Calu3 (cell line): ENCODE measurements at regions not wholly inside any gene's neighbourhood (a gene's known extent, or its start where the extent isn't known, plus 50 kb on each side); places are given as distances from the start of the nearest gene placed in this dataset.

Experiments
- BruUV-seq: library from RNA; stranded (reverse); fragments of 400-500 nt; replicated peaks from 2 replicates; lab custom pipeline; 2021; lab: Mats Ljungman, UMichigan
- CTCF ChIA-PET: fragments of 300-600 bp; sonication (Branson Sonifier 250); formaldehyde crosslinking; loops from one replicate; lab custom pipeline; 2022; ENCODE audit warnings: antibody characterized with exemption; lab: Charles Lee
- DNase-seq: peaks from one replicate; pipeline ENCODE4 v3.0.0; 2022
- H3K27ac Mint-ChIP-seq: one replicate; pipeline ENCODE4 v1.8.0; 2022; ENCODE audit warnings: mixed read lengths; ENCODE audit not compliant: unreplicated experiment
- H3K27me3 Mint-ChIP-seq: one replicate; pipeline ENCODE4 v1.8.0; 2022; ENCODE audit warnings: mixed read lengths; ENCODE audit not compliant: unreplicated experiment
- H3K36me3 Mint-ChIP-seq: one replicate; pipeline ENCODE4 v1.8.0; 2022; ENCODE audit warnings: mild to moderate bottlenecking, moderate library complexity, mixed read lengths; ENCODE audit not compliant: insufficient read depth, unreplicated experiment
- H3K4me1 Mint-ChIP-seq: one replicate; pipeline ENCODE4 v1.8.0; 2022; ENCODE audit warnings: mild to moderate bottlenecking, low read depth, mixed read lengths; ENCODE audit not compliant: unreplicated experiment
- H3K4me3 Mint-ChIP-seq: one replicate; pipeline ENCODE4 v1.8.0; 2022; ENCODE audit warnings: mild to moderate bottlenecking, low read depth, moderate library complexity, mixed read lengths; ENCODE audit not compliant: unreplicated experiment
- H3K9me3 Mint-ChIP-seq: one replicate; pipeline ENCODE4 v1.8.0; 2022; ENCODE audit warnings: low read depth, mixed read lengths; ENCODE audit not compliant: unreplicated experiment
- intact Hi-C: fragments of 100-400 bp; cut with micrococcal nuclease; formaldehyde crosslinking; loops from one replicate; pipeline ENCODE4 v1.10.0; 2022; ENCODE audit not compliant: unreplicated experiment
- TF ChIP-seq, protein P1 (sequence below): fragments of 200-600 bp; IDR thresholded peaks from one replicate; pipeline ENCODE4 v1.8.0; 2022; ENCODE audit warnings: antibody characterized with exemption; ENCODE audit not compliant: unreplicated experiment

DNA sequence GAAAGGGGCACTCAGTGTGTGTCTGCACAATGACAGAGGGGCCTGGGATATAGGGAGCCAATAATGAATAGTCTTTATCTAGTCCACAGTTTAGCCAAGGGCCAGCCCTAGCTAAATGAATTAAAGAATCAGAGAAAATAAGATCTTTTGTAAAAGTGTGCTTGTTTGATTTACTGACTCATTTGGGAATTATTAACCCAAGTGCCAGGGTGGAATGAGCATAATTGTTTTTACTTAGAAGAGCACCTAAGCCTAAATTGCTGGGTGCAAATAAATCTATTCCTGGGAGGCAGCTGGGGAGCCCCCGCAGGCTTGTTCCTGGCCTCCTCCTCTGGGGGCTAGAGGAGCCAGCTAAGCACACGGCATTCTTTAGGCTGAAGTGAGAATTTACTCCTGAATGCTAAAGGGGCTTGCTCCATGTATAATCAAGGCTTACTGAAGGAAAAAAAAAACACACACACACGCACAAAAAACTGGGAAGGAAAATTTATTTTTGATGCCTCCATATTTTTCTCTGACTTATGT, 405.3 kb upstream of the SUCLG2 start:
- BruUV-seq: no TSS peak
- Mint-ChIP-seq H3K4me1 (peaks cover 61% of the 10 kb centered on the region), H3K36me3 (no peaks in the 10 kb centered on the region), H3K9me3 (no peaks in the 10 kb centered on the region), H3K27me3 (no peaks in the 10 kb centered on the region), H3K27ac (peak overlapping the region; percentile 57), H3K4me3 (peak overlapping the region; percentile 32)
- DNase-seq: no peak
- TF ChIP-seq, protein P1, sequence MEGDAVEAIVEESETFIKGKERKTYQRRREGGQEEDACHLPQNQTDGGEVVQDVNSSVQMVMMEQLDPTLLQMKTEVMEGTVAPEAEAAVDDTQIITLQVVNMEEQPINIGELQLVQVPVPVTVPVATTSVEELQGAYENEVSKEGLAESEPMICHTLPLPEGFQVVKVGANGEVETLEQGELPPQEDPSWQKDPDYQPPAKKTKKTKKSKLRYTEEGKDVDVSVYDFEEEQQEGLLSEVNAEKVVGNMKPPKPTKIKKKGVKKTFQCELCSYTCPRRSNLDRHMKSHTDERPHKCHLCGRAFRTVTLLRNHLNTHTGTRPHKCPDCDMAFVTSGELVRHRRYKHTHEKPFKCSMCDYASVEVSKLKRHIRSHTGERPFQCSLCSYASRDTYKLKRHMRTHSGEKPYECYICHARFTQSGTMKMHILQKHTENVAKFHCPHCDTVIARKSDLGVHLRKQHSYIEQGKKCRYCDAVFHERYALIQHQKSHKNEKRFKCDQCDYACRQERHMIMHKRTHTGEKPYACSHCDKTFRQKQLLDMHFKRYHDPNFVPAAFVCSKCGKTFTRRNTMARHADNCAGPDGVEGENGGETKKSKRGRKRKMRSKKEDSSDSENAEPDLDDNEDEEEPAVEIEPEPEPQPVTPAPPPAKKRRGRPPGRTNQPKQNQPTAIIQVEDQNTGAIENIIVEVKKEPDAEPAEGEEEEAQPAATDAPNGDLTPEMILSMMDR: no peak
- intact Hi-C loops: no loop called here
- CTCF ChIA-PET: no interaction called here

DNA sequence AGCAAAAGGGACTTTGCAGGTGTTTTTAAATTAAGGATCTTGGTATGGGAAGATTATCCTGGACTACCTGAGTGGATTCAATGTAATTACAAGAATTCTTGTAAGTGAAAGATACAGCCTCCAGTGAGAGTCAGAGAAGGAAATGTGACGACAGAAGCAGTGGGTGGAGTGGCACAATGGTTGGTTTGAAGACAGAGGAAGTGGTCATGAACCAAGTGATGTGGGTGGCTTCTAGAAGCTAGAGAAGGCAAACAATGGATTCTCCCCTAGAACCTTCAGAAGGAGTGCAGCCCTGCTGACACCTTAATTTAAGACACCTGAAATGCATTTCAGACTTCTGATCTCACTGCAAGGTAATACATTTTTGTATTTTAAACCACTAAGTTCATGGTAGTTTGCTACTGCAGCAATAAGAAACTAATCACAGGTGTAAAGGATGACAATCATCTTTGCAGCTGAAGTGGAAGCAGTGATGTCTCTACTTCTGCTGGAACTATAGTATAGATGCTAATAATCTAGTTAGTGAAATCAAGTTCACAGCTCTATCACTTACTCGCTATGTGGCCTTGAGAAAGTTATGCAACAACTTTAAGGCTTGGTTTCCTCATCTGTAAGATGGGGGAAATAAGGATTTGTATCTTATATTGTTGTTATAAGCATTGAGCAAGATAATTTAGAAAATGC, 403.4 kb upstream of the SUCLG2 start:
- peaks cover 64% of the 10 kb centered on the region for H3K4me1 Mint-ChIP-seq
- no TSS peak for BruUV-seq
- H3K4me3 Mint-ChIP-seq: no peak overlapping the region
- no peaks in the 10 kb centered on the region for H3K27me3 Mint-ChIP-seq
- CTCF ChIA-PET: no interaction called here
- TF ChIP-seq, protein P1: no peak
- H3K9me3 Mint-ChIP-seq: no peaks in the 10 kb centered on the region
- no peaks in the 10 kb centered on the region for H3K36me3 Mint-ChIP-seq
- intact Hi-C loops: no loop called here
- H3K27ac Mint-ChIP-seq: no peak overlapping the region
- no peak for DNase-seq

DNA sequence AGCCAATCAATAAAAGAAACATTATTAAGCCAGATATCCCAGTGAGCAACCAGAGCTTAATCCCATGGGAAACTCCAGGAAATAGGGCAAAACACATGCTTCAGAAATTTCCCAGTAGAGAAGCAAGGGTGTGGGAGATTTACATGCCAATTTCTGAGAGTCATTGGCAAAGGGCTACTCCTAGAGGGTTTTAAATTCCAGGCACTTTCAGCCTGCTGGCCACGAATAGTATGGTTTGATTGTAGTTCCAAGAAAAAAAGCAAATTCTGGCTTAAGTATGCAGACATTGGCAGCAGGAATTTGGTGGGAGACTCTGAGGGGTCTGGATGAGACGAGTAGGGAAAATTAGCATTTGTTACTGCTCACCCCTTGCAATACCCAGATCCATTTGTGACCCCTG, 402.1 kb upstream of the SUCLG2 start:
- no peak for DNase-seq
- intact Hi-C loops: no loop called here
- no peaks in the 10 kb centered on the region for H3K27me3 Mint-ChIP-seq
- H3K9me3 Mint-ChIP-seq: no peaks in the 10 kb centered on the region
- peaks cover 63% of the 10 kb centered on the region for H3K4me1 Mint-ChIP-seq
- H3K27ac Mint-ChIP-seq: no peak overlapping the region
- no peak overlapping the region for H3K4me3 Mint-ChIP-seq
- TF ChIP-seq, protein P1: no peak
- no TSS peak for BruUV-seq
- H3K36me3 Mint-ChIP-seq: no peaks in the 10 kb centered on the region
- CTCF ChIA-PET: interaction anchor here (1.0 kb wide), 1 partner anchor 32 kb away, joined by 4 read pairs; no protein-coding TSS in a partner anchor

DNA sequence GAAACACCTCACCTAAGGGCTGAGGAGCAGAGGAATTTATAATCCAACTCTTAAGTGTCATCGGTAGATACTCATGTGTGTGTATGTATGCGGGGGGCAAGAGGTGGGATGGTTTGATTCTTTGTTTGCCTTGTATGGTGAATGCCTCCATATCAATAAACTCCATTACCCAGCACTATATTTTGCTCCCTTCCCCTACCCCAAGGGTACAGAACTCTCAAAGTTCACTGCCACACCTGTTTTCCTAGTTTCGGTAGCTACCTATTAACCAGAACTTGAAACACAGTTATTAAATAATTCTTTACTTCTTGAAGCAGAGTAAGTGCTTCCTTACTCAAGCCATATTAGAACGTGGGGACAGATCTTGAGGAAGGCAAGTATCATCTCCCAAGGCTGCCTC, 400.8 kb upstream of the SUCLG2 start:
- H3K27me3 Mint-ChIP-seq: no peaks in the 10 kb centered on the region
- H3K4me3 Mint-ChIP-seq: peak overlapping the region; percentile 17
- intact Hi-C loops: loop anchor here (2.0 kb wide), 1 partner anchor 34 kb away; no protein-coding TSS in a partner anchor
- TF ChIP-seq, protein P1: no peak
- no peaks in the 10 kb centered on the region for H3K36me3 Mint-ChIP-seq
- no peaks in the 10 kb centered on the region for H3K9me3 Mint-ChIP-seq
- no peak overlapping the region for H3K27ac Mint-ChIP-seq
- BruUV-seq: no TSS peak
- peaks cover 50% of the 10 kb centered on the region for H3K4me1 Mint-ChIP-seq
- CTCF ChIA-PET: interaction anchor here (1.1 kb wide), 1 partner anchor 33 kb away, joined by 3 read pairs; no protein-coding TSS in a partner anchor
- DNase-seq: no peak
